H1 (cell line): ENCODE measurements at regions not wholly inside any gene's neighbourhood (a gene's known extent, or its start where the extent isn't known, plus 50 kb on each side); places are given as distances from the start of the nearest gene placed in this dataset.

Experiments used
- CTCF ChIA-PET: fragments of 300-600 bp; sonication (Branson Sonifier 250); formaldehyde crosslinking; loops from one replicate; lab custom pipeline; 2021; ENCODE audit not compliant: partially characterized antibody; lab: Charles Lee
- POLR2A ChIA-PET: fragments of 300-600 bp; sonication (Branson Sonifier 250); formaldehyde crosslinking; loops from one replicate; lab custom pipeline; 2021; ENCODE audit warnings: inconsistent platforms; ENCODE audit not compliant: partially characterized antibody; lab: Charles Lee
- DNase-seq, 2 experiments: peaks; one replicate each; pipeline versions ENCODE4 v3.0.0 to v3.0.0-alpha.2; 2010 to 2022; ENCODE audit warnings: low spot score in 2 of 2, low read depth in 1 of 2, mixed read lengths in 1 of 2
- FAIRE-seq: peaks from 2 replicates; lab custom pipeline; 2011; peaks lifted over from hg19 to GRCh38; lab: Jason Lieb, UNC
- H2AFZ ChIP-seq: 2 replicates; pipeline ENCODE4 v1.8.1; 2012; ENCODE audit warnings: low read length, inconsistent platforms
- H2AK5ac ChIP-seq: 2 replicates; pipeline ENCODE4 v1.6.1; 2013; ENCODE audit warnings: low read depth, low read length
- H2BK120ac ChIP-seq: replicated peaks from 2 replicates; pipeline ENCODE3; 2013; ENCODE audit warnings: low read depth, low read length, inconsistent platforms
- H2BK12ac ChIP-seq: 2 replicates; pipeline ENCODE4 v1.6.1; 2013; ENCODE audit warnings: low read depth, low read length
- H2BK15ac ChIP-seq: 2 replicates; pipeline ENCODE4 v1.6.1; 2013; ENCODE audit warnings: low read length
- H2BK20ac ChIP-seq: 2 replicates; pipeline ENCODE4 v1.6.1; 2013; ENCODE audit warnings: low read length
- H2BK5ac ChIP-seq: 2 replicates; pipeline ENCODE4 v1.6.1; 2013; ENCODE audit warnings: low read depth, low read length
- H3K14ac ChIP-seq: 2 replicates; pipeline ENCODE4 v1.6.1; 2013; ENCODE audit warnings: inconsistent platforms; ENCODE audit not compliant: insufficient read length
- H3K18ac ChIP-seq: 2 replicates; pipeline ENCODE4 v1.6.1; 2013; ENCODE audit warnings: low read length; ENCODE audit errors: extremely low read depth
- H3K23ac ChIP-seq: 2 replicates; pipeline ENCODE4 v1.6.1; 2013; ENCODE audit warnings: inconsistent platforms; ENCODE audit not compliant: insufficient read length
- H3K23me2 ChIP-seq: 2 replicates; pipeline ENCODE4 v1.6.1; 2013; ENCODE audit warnings: low read depth, low read length
- H3K27ac ChIP-seq: 2 replicates; pipeline ENCODE4 v1.6.1; 2011; ENCODE audit warnings: low read depth, low read length, inconsistent platforms
- H3K27me3 ChIP-seq, 4 experiments: replicated peaks in 1 of 4; 1 replicate in 1 of 4; 2 replicates in 3 of 4; pipeline versions ENCODE4 v1.6.1 to v1.8.1; 2011 to 2013; ENCODE audit warnings: low read length in 3 of 4, mild to moderate bottlenecking in 3 of 4, inconsistent platforms in 2 of 4, mixed read lengths in 2 of 4, moderate library complexity in 1 of 4; ENCODE audit not compliant: control insufficient read depth in 3 of 4, insufficient read depth in 3 of 4; ENCODE audit errors: extremely low read depth in 1 of 4
- H3K36me3 ChIP-seq, 4 experiments: 2 replicates each; pipeline versions ENCODE4 v1.6.1 to v1.8.1; 2011 to 2013; ENCODE audit warnings: mild to moderate bottlenecking in 4 of 4, low read length in 3 of 4, moderate library complexity in 2 of 4, control low read depth in 1 of 4, inconsistent platforms in 1 of 4; ENCODE audit not compliant: insufficient read depth in 4 of 4, control insufficient read depth in 2 of 4
- H3K4ac ChIP-seq: replicated peaks from 2 replicates; pipeline ENCODE3; 2013; ENCODE audit warnings: low read length, low read depth, mixed read lengths, inconsistent platforms; ENCODE audit not compliant: insufficient read length
- H3K4me1 ChIP-seq, 4 experiments: replicated peaks in 1 of 4; 1 replicate in 1 of 4; 2 replicates in 3 of 4; pipeline versions ENCODE4 v1.6.1 to v1.8.1; 2011 to 2013; ENCODE audit warnings: low read length in 3 of 4, inconsistent platforms in 2 of 4, mixed read lengths in 1 of 4; ENCODE audit not compliant: insufficient read depth in 4 of 4, control insufficient read depth in 3 of 4
- H3K4me2 ChIP-seq, 2 experiments: 2 replicates each; pipeline versions ENCODE4 v1.6.1 to v1.8.1; 2011 to 2013; ENCODE audit warnings: low read depth in 2 of 2, low read length in 2 of 2, control low read depth in 1 of 2, inconsistent platforms in 1 of 2, mild to moderate bottlenecking in 1 of 2; ENCODE audit not compliant: insufficient read depth in 1 of 2
- H3K4me3 ChIP-seq, 4 experiments: fragments of 200-600, 300-600 bp in 1 of 4; sonication (generic), shearing (Covaris generic), sonication (Bioruptor Twin) in 1 of 4; 2 replicates each; pipeline versions ENCODE4 v1.5.1 to v1.8.1; 2011 to 2016; ENCODE audit warnings: low read length in 4 of 4, low read depth in 3 of 4, control low read depth in 2 of 4, inconsistent platforms in 2 of 4, mild to moderate bottlenecking in 2 of 4, mixed read lengths in 1 of 4, moderate library complexity in 1 of 4; ENCODE audit not compliant: insufficient read depth in 2 of 4; ENCODE audit errors: extremely low read depth in 1 of 4
- H3K56ac ChIP-seq: replicated peaks from 2 replicates; pipeline ENCODE3; 2013; ENCODE audit warnings: low read depth, mild to moderate bottlenecking, mixed read lengths, low read length, inconsistent platforms; ENCODE audit not compliant: insufficient read length
- H3K79me1 ChIP-seq: 2 replicates; pipeline ENCODE4 v1.6.1; 2013; ENCODE audit warnings: low read depth, low read length, control low read depth
- H3K79me2 ChIP-seq, 2 experiments: 2 replicates each; pipeline versions ENCODE4 v1.6.1 to v1.8.1; 2012 to 2013; ENCODE audit warnings: low read length in 2 of 2, mild to moderate bottlenecking in 2 of 2, inconsistent platforms in 1 of 2; ENCODE audit not compliant: insufficient read depth in 2 of 2, control insufficient read depth in 1 of 2
- H3K9ac ChIP-seq, 4 experiments: replicated peaks in 1 of 4; 1 replicate in 1 of 4; 2 replicates in 3 of 4; pipeline versions ENCODE4 v1.6.1 to v1.8.1; 2011 to 2013; ENCODE audit warnings: low read depth in 3 of 4, low read length in 3 of 4, control low read depth in 2 of 4, mild to moderate bottlenecking in 2 of 4, moderate library complexity in 2 of 4, inconsistent platforms in 1 of 4; ENCODE audit errors: extremely low read depth in 1 of 4
- H3K9me3 ChIP-seq, 2 experiments: 2 replicates each; pipeline versions ENCODE4 v1.6.1 to v1.8.1; 2012 to 2013; ENCODE audit warnings: mild to moderate bottlenecking in 2 of 2, moderate library complexity in 2 of 2, control low read depth in 1 of 2, inconsistent platforms in 1 of 2, low read depth in 1 of 2, low read length in 1 of 2, mixed read lengths in 1 of 2; ENCODE audit not compliant: insufficient read depth in 2 of 2
- H4K20me1 ChIP-seq, 2 experiments: replicated peaks in 1 of 2; 2 replicates each; pipeline versions ENCODE3 to v1.8.1; 2011 to 2013; ENCODE audit warnings: inconsistent platforms in 2 of 2, low read length in 2 of 2, mild to moderate bottlenecking in 1 of 2; ENCODE audit not compliant: insufficient read depth in 2 of 2, control insufficient read depth in 1 of 2
- H4K5ac ChIP-seq: 2 replicates; pipeline ENCODE4 v1.6.1; 2013; ENCODE audit warnings: low read length, low read depth, mixed read lengths, inconsistent platforms; ENCODE audit not compliant: insufficient read length
- H4K8ac ChIP-seq: 2 replicates; pipeline ENCODE4 v1.8.0; 2013; ENCODE audit warnings: mild to moderate bottlenecking, moderate library complexity, low read length, inconsistent platforms; ENCODE audit not compliant: insufficient read depth; ENCODE audit errors: extremely low read depth
- H4K91ac ChIP-seq: replicated peaks from 2 replicates; pipeline ENCODE3; 2013; ENCODE audit warnings: low read length, mixed read lengths, inconsistent platforms; ENCODE audit not compliant: insufficient read length
- ASH2L ChIP-seq: fragments of 200-600, 300-600 bp; sonication (generic); IDR thresholded peaks from one replicate; pipeline ENCODE4 v1.7.1; 2017; ENCODE audit warnings: low read length
- CREB1 ChIP-seq: IDR thresholded peaks from 2 replicates; pipeline ENCODE4 v1.6.1; 2012; ENCODE audit warnings: inconsistent platforms
- EZH2 ChIP-seq: fragments of 200-600 bp; sonication (generic); IDR thresholded peaks from 2 replicates; pipeline ENCODE4 v1.7.1; 2012; ENCODE audit warnings: low read depth, mild to moderate bottlenecking, moderate library complexity, low read length, inconsistent platforms; ENCODE audit not compliant: severe bottlenecking
- NANOG ChIP-seq: IDR thresholded peaks from 2 replicates; pipeline ENCODE4 v1.6.1; 2011; ENCODE audit warnings: low read length, low read depth, mild to moderate bottlenecking, inconsistent platforms; ENCODE audit not compliant: insufficient read depth, poor library complexity, severe bottlenecking
- RXRA ChIP-seq: IDR thresholded peaks from 2 replicates; pipeline ENCODE4 v1.6.1; 2011; ENCODE audit warnings: low read depth, mild to moderate bottlenecking, low read length, moderate library complexity; ENCODE audit not compliant: insufficient read depth
- SAP30 ChIP-seq: fragments of 300-600 bp; sonication (generic); IDR thresholded peaks from 2 replicates; pipeline ENCODE4 v1.7.1; 2012; ENCODE audit warnings: low read length, moderate library complexity, mild to moderate bottlenecking, inconsistent platforms; ENCODE audit not compliant: insufficient read depth, insufficient replicate concordance
- SUZ12 ChIP-seq: fragments of 200-600 bp; sonication (generic); IDR thresholded peaks from 2 replicates; pipeline ENCODE4 v1.6.1; 2012; ENCODE audit warnings: mild to moderate bottlenecking, inconsistent platforms, low read length, moderate library complexity, mixed read lengths
- TCF12 ChIP-seq: IDR thresholded peaks from 2 replicates; pipeline ENCODE4 v1.6.1; 2011; ENCODE audit warnings: low read depth, mild to moderate bottlenecking, low read length
- ZNF274 ChIP-seq: IDR thresholded peaks from 2 replicates; pipeline ENCODE4 v1.7.0; 2012; ENCODE audit warnings: low read length, borderline replicate concordance; ENCODE audit errors: extremely low read depth
- WGBS, 2 experiments: shearing (Covaris generic) in 1 of 2; methylation state at CpG; one replicate each; pipeline versions ENCODE4 v1.1.6 to v1.1.7; 2013 to 2015; ENCODE audit warnings: low lambda C conversion rate in 2 of 2, mixed read lengths in 2 of 2, inconsistent platforms in 1 of 2, low coverage in 1 of 2, missing lambda C conversion rate in 1 of 2; ENCODE audit not compliant: insufficient replicate concordance in 2 of 2, insufficient coverage in 1 of 2, insufficient read length in 1 of 2; ENCODE audit errors: extremely low coverage in 1 of 2, missing lambda C conversion rate in 1 of 2; 5-methylcytosine and 5-hydroxymethylcytosine counted together
- TF ChIP-seq, protein P1 (sequence below): IDR thresholded peaks from 2 replicates; pipeline ENCODE4 v1.6.1; 2011; ENCODE audit warnings: low read depth, mild to moderate bottlenecking, low read length; ENCODE audit not compliant: insufficient read depth
- TF ChIP-seq, protein P2 (sequence below): IDR thresholded peaks from 2 replicates; pipeline ENCODE4 v1.6.1; 2012; ENCODE audit warnings: inconsistent platforms

DNA sequence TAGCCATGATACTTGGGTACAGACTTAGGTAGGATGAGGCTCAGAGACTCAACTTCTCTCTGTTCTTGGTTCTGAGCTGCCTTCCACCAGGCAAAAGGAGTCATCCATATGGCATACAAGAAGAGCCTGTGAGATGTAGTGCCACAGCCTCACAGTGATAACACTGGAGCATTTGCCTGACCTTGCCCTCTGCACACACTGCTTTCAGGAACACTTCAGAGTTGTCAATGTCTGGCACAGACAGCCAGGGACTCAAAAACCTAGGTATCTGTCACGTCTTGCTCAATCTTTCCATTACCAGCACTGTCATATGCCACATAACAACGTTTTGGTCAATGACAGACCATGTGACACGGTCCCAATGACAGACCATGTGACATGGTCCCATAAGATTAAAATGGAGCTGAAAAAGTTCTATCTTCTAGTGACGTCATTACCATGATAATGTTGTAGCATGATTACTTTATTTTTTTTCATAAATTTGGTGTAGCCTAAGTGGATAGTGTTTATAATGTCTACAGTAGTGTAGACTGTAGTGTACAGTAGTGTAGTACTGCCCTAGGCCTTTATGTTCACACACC is 199.9 kb upstream of the CTTNBP2NL start:
- no peak for DNase-seq
- ChIA-PET POLR2A (no interaction called here), CTCF (interaction anchor here (0.9 kb wide), 1 partner anchor 10 kb away, joined by 3 read pairs; no protein-coding TSS in a partner anchor)
- H2AFZ ChIP-seq: no peak overlapping the region
- H3K27me3 ChIP-seq: no peaks in the 10 kb centered on the region
- H2BK15ac ChIP-seq: no peak overlapping the region
- H3K23ac ChIP-seq: no peak overlapping the region
- H2BK20ac ChIP-seq: no peak overlapping the region
- H4K91ac ChIP-seq: no peak overlapping the region
- no peak overlapping the region for H3K18ac ChIP-seq
- H3K14ac ChIP-seq: no peak overlapping the region
- no peak overlapping the region for H4K5ac ChIP-seq
- H3K4ac ChIP-seq: no peak overlapping the region
- 73% methylated on average over 4 of the region's 4 CpGs; no CpG with 5 or more reads in 1 of the 2 experiments for WGBS, 2 experiments
- H3K79me2 ChIP-seq: no peaks in the 10 kb centered on the region
- H3K4me2 ChIP-seq: no peak overlapping the region
- H2BK120ac ChIP-seq: no peak overlapping the region
- H3K56ac ChIP-seq: no peak overlapping the region
- H3K36me3 ChIP-seq: no peaks in the 10 kb centered on the region
- H4K20me1 ChIP-seq: no peaks in the 10 kb centered on the region
- FAIRE-seq: no peak
- no peak overlapping the region for H2AK5ac ChIP-seq
- H3K9ac ChIP-seq: no peak overlapping the region
- H3K79me1 ChIP-seq: no peaks in the 10 kb centered on the region
- H3K23me2 ChIP-seq: no peaks in the 10 kb centered on the region
- no peaks in the 10 kb centered on the region for H3K9me3 ChIP-seq
- no peak overlapping the region for H3K27ac ChIP-seq
- H4K8ac ChIP-seq: no peak overlapping the region
- TF ChIP-seq SUZ12 (no peak), RXRA (no peak), NANOG (no peak), SAP30 (no peak), TCF12 (no peak), ZNF274 (no peak), EZH2 (no peak), CREB1 (no peak), ASH2L (no peak)
- TF ChIP-seq, protein P1, sequence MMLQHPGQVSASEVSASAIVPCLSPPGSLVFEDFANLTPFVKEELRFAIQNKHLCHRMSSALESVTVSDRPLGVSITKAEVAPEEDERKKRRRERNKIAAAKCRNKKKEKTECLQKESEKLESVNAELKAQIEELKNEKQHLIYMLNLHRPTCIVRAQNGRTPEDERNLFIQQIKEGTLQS: no peak
- TF ChIP-seq, protein P2, sequence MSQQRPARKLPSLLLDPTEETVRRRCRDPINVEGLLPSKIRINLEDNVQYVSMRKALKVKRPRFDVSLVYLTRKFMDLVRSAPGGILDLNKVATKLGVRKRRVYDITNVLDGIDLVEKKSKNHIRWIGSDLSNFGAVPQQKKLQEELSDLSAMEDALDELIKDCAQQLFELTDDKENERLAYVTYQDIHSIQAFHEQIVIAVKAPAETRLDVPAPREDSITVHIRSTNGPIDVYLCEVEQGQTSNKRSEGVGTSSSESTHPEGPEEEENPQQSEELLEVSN: no peak
- no peak overlapping the region for H2BK12ac ChIP-seq
- no peak overlapping the region for H3K4me3 ChIP-seq
- H2BK5ac ChIP-seq: no peak overlapping the region
- no peaks in the 10 kb centered on the region for H3K4me1 ChIP-seq
